ENCODE measurements at regions not wholly inside any gene's neighbourhood (a gene's known extent, or its start where the extent isn't known, plus 50 kb on each side); places are given as distances from the start of the nearest gene placed in this dataset.

GRCh38 chr4:181018913-181019312 lies 1224.3 kb upstream of the TENM3 start:
- H2BK120ac ChIP-seq (ENCODE audit: low read depth, low read length): no peak overlapping the region
- intact Hi-C loops (cut with micrococcal nuclease) (no loop called here), in situ Hi-C loops (cut with MboI; ENCODE audit: low sequenced_read_pairs) (no loop called here), dilution Hi-C loops (cut with HindIII; ENCODE audit: low sequenced_read_pairs, unreplicated experiment) (no loop called here)
- no peak overlapping the region for H3K23ac ChIP-seq (ENCODE audit: low read depth, low read length)
- no peaks in the 10 kb centered on the region for H3K36me3 ChIP-seq (ENCODE audit: control insufficient read depth, insufficient read depth, low read length)
- H3K9me1 ChIP-seq (ENCODE audit: insufficient read depth, low read length): no peaks in the 10 kb centered on the region
- no peak overlapping the region for H4K5ac ChIP-seq (ENCODE audit: low read depth, low read length)
- no peak overlapping the region for H4K91ac ChIP-seq (ENCODE audit: insufficient read depth, low read depth, low read length)
- H3K4me2 ChIP-seq (ENCODE audit: low read depth, low read length): no peak overlapping the region
- BruUV-seq (replicated peaks): no TSS peak
- no CpG with 5 or more reads among the region's 5 CpGs for WGBS, 2 experiments (ENCODE audit: extremely low coverage in 2 of 2, insufficient read length in 1 of 2)
- H3K9ac ChIP-seq (ENCODE audit: low read depth, low read length): no peak overlapping the region
- no peak overlapping the region for H3K14ac ChIP-seq (replicated peaks; ENCODE audit: low read depth, low read length)
- no peak overlapping the region for H4K8ac ChIP-seq (ENCODE audit: low read depth in 2 of 2, low read length in 2 of 2)
- no peak for DNase-seq
- no peak overlapping the region for H2BK20ac ChIP-seq (ENCODE audit: low read depth, low read length)
- H3K18ac ChIP-seq (ENCODE audit: low read depth, low read length): no peak overlapping the region
- ChIA-PET CTCF (no interaction called here), POLR2A (ENCODE audit: unreplicated experiment) (no interaction called here)
- H2AK5ac ChIP-seq (ENCODE audit: low read depth, low read length): no peak overlapping the region
- H3K4me1 ChIP-seq (ENCODE audit: control insufficient read depth, insufficient read depth, low read length): no peaks in the 10 kb centered on the region
- no peak overlapping the region for H2BK15ac ChIP-seq (ENCODE audit: low read depth, low read length)
- no peak overlapping the region for H2BK5ac ChIP-seq (ENCODE audit: low read depth, low read length, poor library complexity, severe bottlenecking)
- no peak for ATAC-seq (ENCODE audit: low read depth)
- no peak overlapping the region for H3K4ac ChIP-seq (ENCODE audit: low read depth, low read length)
- H3K4me3 ChIP-seq (ENCODE audit: insufficient read depth, low read depth, low read length): no peak overlapping the region
- H3K56ac ChIP-seq (ENCODE audit: extremely low read depth, insufficient read depth, low read length): no peak overlapping the region
- no peak overlapping the region for H2AFZ ChIP-seq (replicated peaks; ENCODE audit: low read length, poor library complexity)
- no peak overlapping the region for H2AK9ac ChIP-seq (replicated peaks; ENCODE audit: low read depth, low read length, poor library complexity)
- no peaks in the 10 kb centered on the region for H4K20me1 ChIP-seq (ENCODE audit: insufficient read depth, low read length)
- no peaks in the 10 kb centered on the region for H3K79me1 ChIP-seq (ENCODE audit: low read depth in 1 of 2, low read length in 2 of 2)
- H3K27ac ChIP-seq (ENCODE audit: insufficient read depth, low read length): no peak overlapping the region
- 0 out of 2 replicates have a peak, but pooled peaks cover 2% of the 10 kb centered on the region for H3K9me3 ChIP-seq (ENCODE audit: control insufficient read depth, insufficient read depth, low read length)
- no peaks in the 10 kb centered on the region for H3K27me3 ChIP-seq (ENCODE audit: control insufficient read depth, insufficient read depth, low read length)
- no peak for TF ChIP-seq ELK1 (IDR thresholded peaks at IDR 0.05; ENCODE audit: borderline replicate concordance, low read depth, low read length)
- no peak for TF ChIP-seq MAFK (IDR thresholded peaks at IDR 0.05; ENCODE audit: low read depth, low read length)
- no peak for TF ChIP-seq RAD21 (IDR thresholded peaks at IDR 0.05; ENCODE audit: low read length)
- TF ChIP-seq POLR2A (IDR thresholded peaks at IDR 0.05; ENCODE audit: low read depth, low read length): no peak
- TF ChIP-seq CHD1 (IDR thresholded peaks at IDR 0.05; ENCODE audit: low read depth, low read length): no peak
- TF ChIP-seq RCOR1 (IDR thresholded peaks at IDR 0.05; ENCODE audit: insufficient replicate concordance, low read length): no peak
- TF ChIP-seq BHLHE40 (IDR thresholded peaks at IDR 0.05; ENCODE audit: low read depth, low read length): no peak
- TF ChIP-seq USF2 (IDR thresholded peaks at IDR 0.05; ENCODE audit: low read depth, low read length): no peak
- no peak for TF ChIP-seq NFE2L2 (IDR thresholded peaks at IDR 0.05; ENCODE audit: low read depth, low read length)
- TF ChIP-seq SMC3 (IDR thresholded peaks at IDR 0.05; ENCODE audit: low read depth, low read length): no peak
- no peak for TF ChIP-seq CTCF (conservative IDR thresholded peaks at IDR 0.05; ENCODE audit: low read depth, low read length)
- no peak for TF ChIP-seq MAZ (IDR thresholded peaks at IDR 0.05; ENCODE audit: borderline replicate concordance, low read depth, low read length)
- no peak for TF ChIP-seq CEBPB (IDR thresholded peaks at IDR 0.05; ENCODE audit: low read depth, low read length)
- no peak for TF ChIP-seq RFX5 (IDR thresholded peaks at IDR 0.05; ENCODE audit: low read depth, low read length)
- TF ChIP-seq MXI1 (IDR thresholded peaks at IDR 0.05; ENCODE audit: borderline replicate concordance, low read depth, low read length): no peak
- TF ChIP-seq FOS (IDR thresholded peaks at IDR 0.05; ENCODE audit: low read depth, low read length): no peak

Measured in IMR-90 (cell line).